Mucosa of descending colon (tissue), 3 donors: ENCODE measurements at regions not wholly inside any gene's neighbourhood (a gene's known extent, or its start where the extent isn't known, plus 50 kb on each side); places are given as distances from the start of the nearest gene placed in this dataset.

Source experiments
- ATAC-seq: fragments of 200-7000 bp; cut with Tn5 transposase; one replicate; pipeline ENCODE4 v1.9.1; 2020; ENCODE audit warnings: mild to moderate bottlenecking, moderate library complexity
- DNase-seq, 3 donors: peaks; one replicate each; pipeline ENCODE4 v3.0.0-alpha.2; 2020
- H3K36me3 ChIP-seq: fragments of 200-600 bp; one replicate; pipeline ENCODE4 v1.8.0; 2021; ENCODE audit warnings: low read depth, mild to moderate bottlenecking
- H3K4me1 ChIP-seq: fragments of 200-600 bp; one replicate; pipeline ENCODE4 v1.8.0; 2021; ENCODE audit warnings: low read depth, mild to moderate bottlenecking
- H3K4me3 ChIP-seq: fragments of 200-600 bp; one replicate; pipeline ENCODE4 v1.8.0; 2021; ENCODE audit warnings: mild to moderate bottlenecking
- H3K9me3 ChIP-seq: fragments of 200-600 bp; one replicate; pipeline ENCODE4 v1.8.0; 2021; ENCODE audit warnings: mild to moderate bottlenecking
- intact Hi-C, 2 donors: fragments of 100-400 bp; cut with DNase I in 1 of 2; cut with micrococcal nuclease in 1 of 2; formaldehyde crosslinking; loops; one replicate each; pipeline versions ENCODE4 v1.11.0 to v1.11.1; 2022; cut with DNase I, micrococcal nuclease
- TF ChIP-seq, protein P1 (sequence below): fragments of 200-600 bp; IDR thresholded peaks from one replicate; pipeline ENCODE4 v1.8.0; 2022; ENCODE audit warnings: antibody characterized with exemption, mild to moderate bottlenecking
- donor health status: DM: no; HTN: no; CAD: no; lungs with moderate emphysema.
- donor health status: DM: no; HTN: no; CAD: no.
- donor health status: DM: no; HTN: yes; CAD: no.

DNA sequence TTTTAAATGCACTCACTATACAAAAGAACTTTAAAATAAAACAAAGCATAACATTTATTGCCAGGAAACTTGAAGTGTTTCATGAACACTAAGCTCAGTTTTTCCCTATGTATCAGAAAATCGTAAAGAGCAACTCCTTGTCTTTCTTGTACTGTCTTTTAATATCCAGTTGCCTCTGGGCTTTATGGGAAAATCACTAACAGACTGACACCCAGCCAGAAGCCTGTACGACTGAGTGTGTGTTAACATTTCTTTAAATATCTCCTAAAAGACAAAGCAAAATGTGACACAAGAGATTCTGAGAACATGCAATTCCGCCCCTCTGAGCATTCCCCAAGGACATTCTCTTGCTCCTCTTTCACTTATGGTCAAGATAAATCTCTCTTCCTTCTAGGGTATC is 347.5 kb upstream of the DPYD start:
- intact Hi-C loops = no loop called here
- Histone ChIP-seq H3K4me1 (no peaks in the 10 kb centered on the region), H3K9me3 (no peaks in the 10 kb centered on the region), H3K4me3 (no peak overlapping the region), H3K36me3 (no peaks in the 10 kb centered on the region)
- ATAC-seq (no peak), DNase-seq (no peak)
- TF ChIP-seq, protein P1, sequence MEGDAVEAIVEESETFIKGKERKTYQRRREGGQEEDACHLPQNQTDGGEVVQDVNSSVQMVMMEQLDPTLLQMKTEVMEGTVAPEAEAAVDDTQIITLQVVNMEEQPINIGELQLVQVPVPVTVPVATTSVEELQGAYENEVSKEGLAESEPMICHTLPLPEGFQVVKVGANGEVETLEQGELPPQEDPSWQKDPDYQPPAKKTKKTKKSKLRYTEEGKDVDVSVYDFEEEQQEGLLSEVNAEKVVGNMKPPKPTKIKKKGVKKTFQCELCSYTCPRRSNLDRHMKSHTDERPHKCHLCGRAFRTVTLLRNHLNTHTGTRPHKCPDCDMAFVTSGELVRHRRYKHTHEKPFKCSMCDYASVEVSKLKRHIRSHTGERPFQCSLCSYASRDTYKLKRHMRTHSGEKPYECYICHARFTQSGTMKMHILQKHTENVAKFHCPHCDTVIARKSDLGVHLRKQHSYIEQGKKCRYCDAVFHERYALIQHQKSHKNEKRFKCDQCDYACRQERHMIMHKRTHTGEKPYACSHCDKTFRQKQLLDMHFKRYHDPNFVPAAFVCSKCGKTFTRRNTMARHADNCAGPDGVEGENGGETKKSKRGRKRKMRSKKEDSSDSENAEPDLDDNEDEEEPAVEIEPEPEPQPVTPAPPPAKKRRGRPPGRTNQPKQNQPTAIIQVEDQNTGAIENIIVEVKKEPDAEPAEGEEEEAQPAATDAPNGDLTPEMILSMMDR = no peak

DNA sequence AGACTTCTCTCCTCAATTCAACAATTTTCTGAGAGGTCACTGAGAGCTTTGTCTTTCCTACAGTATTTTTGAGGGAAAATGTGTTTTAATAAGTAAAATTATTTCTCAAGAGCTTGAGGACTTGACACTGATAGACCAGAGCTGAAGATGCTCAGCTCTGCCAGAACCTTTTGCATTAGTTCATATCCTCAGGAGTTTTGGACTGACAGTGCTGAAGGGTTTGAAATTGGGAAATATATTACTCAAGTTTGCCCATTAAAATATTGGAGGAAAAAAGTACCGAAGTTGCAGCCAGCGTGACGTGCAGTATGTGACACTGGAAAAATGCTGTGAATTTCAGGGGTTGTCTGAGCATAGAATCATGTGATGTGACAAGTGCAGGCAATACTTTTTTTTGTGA is 346.6 kb upstream of the DPYD start:
- ATAC-seq (no peak), DNase-seq (no peak)
- no peaks in the 10 kb centered on the region for H3K4me1 ChIP-seq
- H3K9me3 ChIP-seq = no peaks in the 10 kb centered on the region
- H3K4me3 ChIP-seq = no peak overlapping the region
- TF ChIP-seq, protein P1 = no peak
- no peaks in the 10 kb centered on the region for H3K36me3 ChIP-seq
- intact Hi-C loops = no loop called here

DNA sequence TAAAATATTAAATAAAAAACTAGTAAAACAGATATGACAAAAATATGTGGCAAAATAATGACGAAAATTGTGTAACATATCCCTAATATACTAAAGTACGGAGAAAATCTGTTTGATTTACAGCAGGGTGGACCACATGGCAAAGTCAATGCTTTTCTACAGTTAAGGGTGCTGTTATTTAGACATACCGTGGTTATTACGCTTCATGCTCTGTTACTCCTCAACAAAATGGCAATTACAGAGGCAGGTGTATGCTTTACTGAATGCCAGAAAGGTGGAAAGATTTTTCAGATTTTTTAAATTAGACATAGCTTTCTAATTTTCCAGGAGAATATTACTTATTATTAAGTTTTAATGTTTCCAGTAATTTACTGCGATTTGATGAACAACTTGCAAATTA is 343.9 kb upstream of the DPYD start:
- H3K4me1 ChIP-seq = no peaks in the 10 kb centered on the region
- no peaks in the 10 kb centered on the region for H3K36me3 ChIP-seq
- H3K9me3 ChIP-seq = no peaks in the 10 kb centered on the region
- DNase-seq (no peak), ATAC-seq (no peak)
- H3K4me3 ChIP-seq = no peak overlapping the region
- intact Hi-C loops = no loop called here
- TF ChIP-seq, protein P1 = no peak

DNA sequence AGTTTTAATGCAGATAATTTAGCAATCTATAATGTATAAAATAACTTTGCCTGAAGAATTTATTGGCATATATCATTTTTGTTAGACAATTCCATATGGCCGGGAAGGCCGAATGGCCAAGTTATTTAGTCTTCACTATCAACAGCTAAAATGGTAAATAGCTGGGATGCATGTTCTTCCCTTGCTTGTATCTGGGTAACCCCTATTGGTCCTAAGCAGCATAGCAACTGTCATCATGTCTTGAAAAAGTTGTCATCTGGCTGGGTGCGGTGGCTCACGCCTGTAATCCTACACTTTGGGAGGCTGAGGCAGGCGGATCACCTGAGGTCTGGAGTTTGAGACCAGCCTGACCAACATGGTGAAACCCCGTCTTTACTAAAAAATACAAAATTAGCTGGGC is 340.0 kb upstream of the DPYD start:
- H3K36me3 ChIP-seq = no peaks in the 10 kb centered on the region
- DNase-seq = no peak
- ATAC-seq = no peak
- H3K9me3 ChIP-seq = no peaks in the 10 kb centered on the region
- TF ChIP-seq, protein P1 = no peak
- intact Hi-C loops = no loop called here
- no peaks in the 10 kb centered on the region for H3K4me1 ChIP-seq
- H3K4me3 ChIP-seq = no peak overlapping the region

DNA sequence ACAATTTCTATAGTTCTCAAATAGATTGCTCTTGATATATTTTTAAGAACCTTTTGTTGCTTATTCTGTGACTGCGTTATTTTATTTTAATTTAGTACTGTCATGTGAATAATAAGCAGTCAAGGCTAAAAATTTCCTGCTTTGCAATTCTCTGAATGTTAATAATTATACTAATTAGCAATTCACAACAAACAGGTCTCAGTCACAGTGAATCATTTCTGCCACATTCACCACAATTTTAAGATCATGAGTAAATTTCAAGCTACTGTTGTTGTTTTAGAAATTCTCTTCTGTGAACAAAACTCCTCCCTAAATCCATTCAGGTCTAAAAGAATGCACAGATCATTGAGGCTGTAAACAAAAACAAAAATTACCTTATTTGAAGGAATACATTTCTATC is 339.6 kb upstream of the DPYD start:
- no peak overlapping the region for H3K4me3 ChIP-seq
- DNase-seq = no peak
- no peak for ATAC-seq
- H3K36me3 ChIP-seq = no peaks in the 10 kb centered on the region
- no peaks in the 10 kb centered on the region for H3K4me1 ChIP-seq
- intact Hi-C loops = no loop called here
- H3K9me3 ChIP-seq = no peaks in the 10 kb centered on the region
- TF ChIP-seq, protein P1 = no peak

DNA sequence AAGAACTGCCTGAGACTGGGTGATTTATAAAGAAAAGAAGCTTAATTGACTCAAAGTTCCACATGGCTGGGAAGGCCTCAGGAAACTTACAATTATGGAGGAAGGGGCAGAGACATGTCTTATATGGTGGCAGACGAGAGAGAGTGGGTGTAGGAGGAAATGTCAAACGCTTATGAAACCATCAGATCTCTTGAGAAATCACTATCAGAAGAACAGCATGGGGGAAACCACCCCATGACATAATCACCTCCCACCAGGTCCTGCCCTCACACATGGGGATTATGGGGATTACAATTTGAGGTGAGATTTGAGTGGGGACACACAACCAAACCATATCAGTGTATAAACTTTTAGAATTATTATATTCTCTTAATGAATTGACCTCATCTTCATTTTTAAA is 335.9 kb upstream of the DPYD start:
- Histone ChIP-seq H3K9me3 (no peaks in the 10 kb centered on the region), H3K36me3 (peaks cover 3% of the 10 kb centered on the region), H3K4me1 (no peaks in the 10 kb centered on the region), H3K4me3 (no peak overlapping the region)
- TF ChIP-seq, protein P1 = no peak
- ATAC-seq (no peak), DNase-seq (no peak)
- intact Hi-C loops = no loop called here
